K562 (cell line): ENCODE measurements at regions not wholly inside any gene's neighbourhood (a gene's known extent, or its start where the extent isn't known, plus 50 kb on each side); places are given as distances from the start of the nearest gene placed in this dataset.

ENCODE experiments used
- ATAC-seq: fragments of 200-7000 bp; cut with Tn5 transposase; 3 replicates; pipeline ENCODE4 v1.9.1; 2020; ENCODE audit warnings: moderate library complexity
- BruUV-seq: library from RNA; stranded (reverse); fragments of 400-500 nt; replicated peaks from 2 replicates; lab custom pipeline; 2021; lab: Mats Ljungman, UMichigan
- CTCF ChIA-PET: fragments of 300-600 bp; formaldehyde crosslinking; extraction: SDS; loops from one replicate; lab custom pipeline; 2021; ENCODE audit warnings: low intra/inter-chr PET ratio; lab: Yijun Ruan, JAX
- POLR2A ChIA-PET: fragments of 300-600, 350-650 bp; sonication (Branson Sonifier 250); formaldehyde crosslinking; extraction: SDS; loops from one replicate; lab custom pipeline; 2021; ENCODE audit warnings: antibody characterized with exemption, inconsistent platforms; lab: Yijun Ruan, JAX
- DNase-seq, 4 experiments: peaks; one replicate each; pipeline versions ENCODE4 v3.0.0 to v3.0.0-alpha.2; 2011 to 2018; ENCODE audit warnings: low spot score in 3 of 4, mixed read lengths in 3 of 4; ENCODE audit errors: extremely low read depth in 1 of 4
- FAIRE-seq: peaks from 2 replicates; lab custom pipeline; 2011; peaks lifted over from hg19 to GRCh38; lab: Jason Lieb, UNC
- H2AFZ ChIP-seq: 2 replicates; pipeline ENCODE4 v1.6.0; 2011; ENCODE audit warnings: low read depth, low read length, control low read depth, inconsistent platforms
- H3K27ac ChIP-seq: fragments of 200-600 bp; 3 replicates; pipeline ENCODE4 v1.8.0; 2011; ENCODE audit warnings: low read depth, mild to moderate bottlenecking, control low read depth, inconsistent platforms, low read length, moderate library complexity, mixed read lengths; ENCODE audit errors: extremely low read depth
- H3K27me3 ChIP-seq, 2 experiments: fragments of 300-600 bp in 1 of 2; 2 replicates in 1 of 2; 3 replicates in 1 of 2; pipeline versions ENCODE4 v1.6.0 to v1.8.0; 2011; ENCODE audit warnings: inconsistent platforms in 2 of 2, low read length in 2 of 2, mild to moderate bottlenecking in 1 of 2, mixed read lengths in 1 of 2, moderate library complexity in 1 of 2; ENCODE audit not compliant: control insufficient read depth in 2 of 2, insufficient read depth in 2 of 2
- H3K36me3 ChIP-seq: fragments of 300-600 bp; 3 replicates; pipeline ENCODE4 v1.8.0; 2011; ENCODE audit warnings: mild to moderate bottlenecking, low read length, inconsistent platforms; ENCODE audit not compliant: control insufficient read depth, insufficient read depth
- H3K4me1 ChIP-seq, 2 experiments: fragments of 200-600 bp in 1 of 2; replicated peaks in 1 of 2; 2 replicates in 1 of 2; 3 replicates in 1 of 2; pipeline versions ENCODE4 v1.5.1 to v1.8.0; 2011; ENCODE audit warnings: inconsistent platforms in 2 of 2, low read length in 2 of 2, mild to moderate bottlenecking in 1 of 2, mixed read lengths in 1 of 2, moderate library complexity in 1 of 2; ENCODE audit not compliant: control insufficient read depth in 2 of 2, insufficient read depth in 2 of 2
- H3K4me2 ChIP-seq: 2 replicates; pipeline ENCODE4 v1.6.1; 2011; ENCODE audit warnings: low read length, control low read depth, inconsistent platforms, mixed read lengths; ENCODE audit not compliant: insufficient read depth
- H3K4me3 ChIP-seq: fragments of 200-600 bp; sonication (generic), shearing (Covaris generic); 2 replicates; pipeline ENCODE4 v1.5.1; 2016; ENCODE audit warnings: control low read depth, inconsistent platforms
- H3K79me2 ChIP-seq: fragments of 200-600 bp; 3 replicates; pipeline ENCODE4 v1.8.0; 2011; ENCODE audit warnings: low read length, inconsistent platforms; ENCODE audit not compliant: control insufficient read depth, insufficient read depth
- H3K9ac ChIP-seq, 2 experiments: 2 replicates each; pipeline versions ENCODE4 v1.6.0 to v1.6.1; 2011; ENCODE audit warnings: low read depth in 2 of 2, low read length in 2 of 2, control low read depth in 1 of 2, inconsistent platforms in 1 of 2, mild to moderate bottlenecking in 1 of 2, mixed read lengths in 1 of 2; ENCODE audit not compliant: insufficient read depth in 1 of 2
- H3K9me1 ChIP-seq: one replicate; pipeline ENCODE4 v1.6.0; 2011; ENCODE audit warnings: inconsistent platforms, mild to moderate bottlenecking, low read length, moderate library complexity; ENCODE audit not compliant: control insufficient read depth, insufficient read depth
- H3K9me3 ChIP-seq: replicated peaks from 2 replicates; pipeline ENCODE4 v1.5.1; 2011; ENCODE audit warnings: low read depth, low read length, inconsistent platforms; ENCODE audit not compliant: control insufficient read depth, insufficient read depth
- H4K20me1 ChIP-seq: replicated peaks from 2 replicates; pipeline ENCODE4 v1.6.1; 2011; ENCODE audit warnings: low read length, inconsistent platforms, mixed read lengths; ENCODE audit not compliant: control insufficient read depth, insufficient read depth
- BRF1 ChIP-seq: IDR thresholded peaks from 3 replicates; pipeline ENCODE4 v1.6.1; 2011; ENCODE audit warnings: borderline replicate concordance, mild to moderate bottlenecking; ENCODE audit not compliant: insufficient read length; ENCODE audit errors: extremely low read depth
- CXXC5 ChIP-seq: fragments of 250-450 bp; sonication (Bioruptor Pico); IDR thresholded peaks from 2 replicates; pipeline ENCODE4 v1.8.0; 2022; ENCODE audit warnings: inconsistent platforms, mild to moderate bottlenecking, moderate library complexity
- EP400 ChIP-seq: fragments of 450-650 bp; IDR thresholded peaks from 2 replicates; pipeline ENCODE4 v1.6.1; 2017; ENCODE audit warnings: antibody characterized with exemption, mild to moderate bottlenecking, moderate library complexity
- ETV1 ChIP-seq: fragments of 450-650 bp; conservative IDR thresholded peaks from 2 replicates; pipeline ENCODE4 v1.6.1; 2016; ENCODE audit warnings: missing genetic modification characterization, control low read depth, low read depth, missing compliant biosample characterization
- GABPB1 ChIP-seq: sonication (generic); formaldehyde crosslinking; IDR thresholded peaks from 2 replicates; pipeline ENCODE4 v1.8.0; 2022; ENCODE audit warnings: mild to moderate bottlenecking, missing genetic modification reagents
- KDM2B ChIP-seq: fragments of 250-450 bp; sonication (Bioruptor Pico); IDR thresholded peaks from 2 replicates; pipeline ENCODE4 v1.8.0; 2021; ENCODE audit warnings: mild to moderate bottlenecking, moderate library complexity
- MEF2A ChIP-seq: IDR thresholded peaks from 2 replicates; pipeline ENCODE4 v1.6.1; 2011; ENCODE audit warnings: low read depth, mild to moderate bottlenecking, low read length, moderate library complexity; ENCODE audit not compliant: control insufficient read depth
- OTX1 ChIP-seq: fragments of 450-650 bp; formaldehyde crosslinking; IDR thresholded peaks from 2 replicates; pipeline ENCODE4 v1.4.0; 2022; ENCODE audit warnings: mild to moderate bottlenecking
- PTBP1 ChIP-seq: fragments of 200-400 bp; formaldehyde crosslinking; IDR thresholded peaks from 2 replicates; pipeline ENCODE4 v1.6.1; 2017; ENCODE audit warnings: low read depth, low read length
- U2AF2 ChIP-seq: fragments of 200-400 bp; formaldehyde crosslinking; optimal IDR thresholded peaks from 2 replicates; pipeline ENCODE3; 2017; ENCODE audit warnings: low read depth, mild to moderate bottlenecking, low read length
- YBX1 ChIP-seq: fragments of 450-650 bp; IDR thresholded peaks from 2 replicates; pipeline ENCODE4 v1.7.1; 2016; ENCODE audit warnings: mild to moderate bottlenecking
- YY1 ChIP-seq, 3 experiments: IDR thresholded peaks; 2 replicates each; pipeline ENCODE4 v1.6.1; 2011; ENCODE audit warnings: low read length in 2 of 3, mild to moderate bottlenecking in 2 of 3, moderate library complexity in 2 of 3, borderline replicate concordance in 1 of 3, control low read depth in 1 of 3, low read depth in 1 of 3; ENCODE audit not compliant: insufficient read depth in 3 of 3, insufficient replicate concordance in 2 of 3, control insufficient read depth in 1 of 3, insufficient read length in 1 of 3; ENCODE audit errors: extremely low read depth in 1 of 3
- ZKSCAN8 ChIP-seq: fragments of 200-800 bp; sonication (Bioruptor generic); IDR thresholded peaks from 2 replicates; pipeline ENCODE4 v1.6.1; 2016; ENCODE audit warnings: missing genetic modification characterization, missing compliant biosample characterization
- ZNF24 ChIP-seq: fragments of 450-650 bp; IDR thresholded peaks from 2 replicates; pipeline ENCODE4 v1.6.1; 2016
- ZNF696 ChIP-seq: fragments of 250-450 bp; sonication (Bioruptor Pico); conservative IDR thresholded peaks from 2 replicates; pipeline ENCODE4 v1.4.0; 2020; ENCODE audit warnings: mild to moderate bottlenecking, moderate library complexity
- WGBS: fragments of 100-300 bp; shearing (Covaris generic); methylation state at CpG from one replicate; pipeline ENCODE4 v1.1.6; 2016; ENCODE audit warnings: low coverage, mixed read lengths; ENCODE audit not compliant: insufficient coverage; ENCODE audit errors: missing lambda C conversion rate; 5-methylcytosine and 5-hydroxymethylcytosine counted together
- in situ Hi-C: fragments of 300-500 bp; cut with MboI; formaldehyde crosslinking; loops from 4 replicates; pipeline ENCODE4 v1.15.0; 2018; ENCODE audit warnings: inconsistent platforms, mixed read lengths
- intact Hi-C: fragments of 100-400 bp; cut with micrococcal nuclease; formaldehyde crosslinking; loops from 2 replicates; pipeline ENCODE4 v1.14.2; 2022
- TF ChIP-seq, protein P1 (sequence below): IDR thresholded peaks from 2 replicates; pipeline ENCODE4 v1.6.1; 2014; ENCODE audit warnings: antibody characterized with exemption
- TF ChIP-seq, protein P2 (sequence below): IDR thresholded peaks from 3 replicates; pipeline ENCODE4 v1.6.1; 2011; ENCODE audit warnings: borderline replicate concordance, mild to moderate bottlenecking; ENCODE audit not compliant: insufficient read length, insufficient read depth
- TF ChIP-seq, protein P3 (sequence below): sonication (generic); formaldehyde crosslinking; IDR thresholded peaks from 2 replicates; pipeline ENCODE4 v1.8.0; 2022; ENCODE audit warnings: missing genetic modification reagents, mild to moderate bottlenecking, borderline replicate concordance

DNA sequence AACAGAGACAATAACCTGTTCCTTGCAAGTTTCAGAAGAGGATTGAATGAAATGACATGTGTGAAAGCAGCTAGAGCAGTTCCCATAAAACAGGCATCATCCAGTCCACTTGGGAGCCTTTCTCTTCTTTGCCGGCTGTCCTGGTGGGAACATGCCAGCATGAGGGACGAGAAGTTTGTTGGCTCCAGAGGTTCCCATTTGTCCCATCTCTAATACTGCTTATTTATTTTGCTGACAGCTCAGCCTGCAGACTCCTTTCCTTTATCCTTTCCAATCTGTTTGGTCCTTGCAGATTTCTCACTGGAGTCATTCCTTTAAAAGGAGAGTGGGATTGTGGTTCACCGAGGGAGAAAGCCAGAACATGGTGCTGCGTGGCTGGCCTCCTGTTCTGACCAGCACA is 321.5 kb upstream of the CLINT1 start (continued):
- TF ChIP-seq, protein P1, sequence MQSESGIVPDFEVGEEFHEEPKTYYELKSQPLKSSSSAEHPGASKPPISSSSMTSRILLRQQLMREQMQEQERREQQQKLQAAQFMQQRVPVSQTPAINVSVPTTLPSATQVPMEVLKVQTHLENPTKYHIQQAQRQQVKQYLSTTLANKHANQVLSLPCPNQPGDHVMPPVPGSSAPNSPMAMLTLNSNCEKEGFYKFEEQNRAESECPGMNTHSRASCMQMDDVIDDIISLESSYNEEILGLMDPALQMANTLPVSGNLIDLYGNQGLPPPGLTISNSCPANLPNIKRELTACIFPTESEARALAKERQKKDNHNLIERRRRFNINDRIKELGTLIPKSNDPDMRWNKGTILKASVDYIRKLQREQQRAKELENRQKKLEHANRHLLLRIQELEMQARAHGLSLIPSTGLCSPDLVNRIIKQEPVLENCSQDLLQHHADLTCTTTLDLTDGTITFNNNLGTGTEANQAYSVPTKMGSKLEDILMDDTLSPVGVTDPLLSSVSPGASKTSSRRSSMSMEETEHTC, result no peak
- TF ChIP-seq GABPB1 (no peak), YY1 (IDR thresholded peaks at IDR 0.05; ENCODE audit: borderline replicate concordance in 1 of 3, control insufficient read depth in 1 of 3, extremely low read depth in 1 of 3, insufficient read depth in 3 of 3, insufficient read length in 1 of 3, insufficient replicate concordance in 2 of 3, low read depth in 1 of 3, low read length in 2 of 3) (no peak), EP400 (no peak), YBX1 (no peak), ZKSCAN8 (CRISPR knock-in tag) (no peak)

DNA sequence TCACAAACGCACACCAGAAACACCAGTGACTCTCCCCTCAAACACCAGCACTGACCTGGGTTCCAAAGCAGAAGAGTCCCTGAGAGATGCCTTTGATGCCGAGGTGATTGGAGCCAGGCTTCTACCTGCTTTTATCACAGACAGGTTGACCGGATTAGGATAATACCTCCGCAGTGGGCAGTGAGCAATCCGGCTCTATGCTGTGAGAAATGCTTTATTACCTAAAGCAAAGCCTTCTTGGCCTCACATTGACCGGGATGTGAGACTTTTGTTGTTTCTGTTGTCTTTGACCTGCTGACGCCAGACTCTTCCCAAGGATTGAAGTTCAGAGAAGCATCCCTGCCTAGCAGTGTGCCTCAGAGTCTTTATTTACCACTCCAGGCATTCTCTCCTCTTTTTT is 320.3 kb upstream of the CLINT1 start:
- DNase-seq (no peak), ATAC-seq (no peak), FAIRE-seq (no peak)
- no peak overlapping the region for H3K4me3 ChIP-seq
- no peaks in the 10 kb centered on the region for H3K36me3 ChIP-seq
- no peaks in the 10 kb centered on the region for H3K4me1 ChIP-seq
- no peak overlapping the region for H3K9ac ChIP-seq
- 0% methylated on average over 7 of the region's 7 CpGs for WGBS
- no peaks in the 10 kb centered on the region for H3K9me3 ChIP-seq
- POLR2A ChIA-PET, result no interaction called here
- no peak overlapping the region for H2AFZ ChIP-seq
- no peaks in the 10 kb centered on the region for H4K20me1 ChIP-seq
- in situ Hi-C loops, result loop anchor here (10.0 kb wide), 2 partner anchors 926 to 956 kb away; no protein-coding TSS in a partner anchor
- TF ChIP-seq MEF2A (no peak), ZNF24 (no peak), CXXC5 (no peak), ZNF696 (CRISPR knock-in tag) (no peak), ETV1 (no peak), OTX1 (CRISPR knock-in tag) (no peak), PTBP1 (no peak), U2AF2 (no peak), KDM2B (CRISPR knock-in tag) (no peak), BRF1 (no peak)
- TF ChIP-seq, protein P2, sequence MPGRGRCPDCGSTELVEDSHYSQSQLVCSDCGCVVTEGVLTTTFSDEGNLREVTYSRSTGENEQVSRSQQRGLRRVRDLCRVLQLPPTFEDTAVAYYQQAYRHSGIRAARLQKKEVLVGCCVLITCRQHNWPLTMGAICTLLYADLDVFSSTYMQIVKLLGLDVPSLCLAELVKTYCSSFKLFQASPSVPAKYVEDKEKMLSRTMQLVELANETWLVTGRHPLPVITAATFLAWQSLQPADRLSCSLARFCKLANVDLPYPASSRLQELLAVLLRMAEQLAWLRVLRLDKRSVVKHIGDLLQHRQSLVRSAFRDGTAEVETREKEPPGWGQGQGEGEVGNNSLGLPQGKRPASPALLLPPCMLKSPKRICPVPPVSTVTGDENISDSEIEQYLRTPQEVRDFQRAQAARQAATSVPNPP, result no peak
- TF ChIP-seq, protein P3, sequence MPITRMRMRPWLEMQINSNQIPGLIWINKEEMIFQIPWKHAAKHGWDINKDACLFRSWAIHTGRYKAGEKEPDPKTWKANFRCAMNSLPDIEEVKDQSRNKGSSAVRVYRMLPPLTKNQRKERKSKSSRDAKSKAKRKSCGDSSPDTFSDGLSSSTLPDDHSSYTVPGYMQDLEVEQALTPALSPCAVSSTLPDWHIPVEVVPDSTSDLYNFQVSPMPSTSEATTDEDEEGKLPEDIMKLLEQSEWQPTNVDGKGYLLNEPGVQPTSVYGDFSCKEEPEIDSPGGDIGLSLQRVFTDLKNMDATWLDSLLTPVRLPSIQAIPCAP (CRISPR knock-in tag), result no peak
- H3K27me3 ChIP-seq, result no peaks in the 10 kb centered on the region
- no TSS peak for BruUV-seq
- no peaks in the 10 kb centered on the region for H3K79me2 ChIP-seq
- H3K27ac ChIP-seq, result no peak overlapping the region
- no peak overlapping the region for H3K4me2 ChIP-seq
- intact Hi-C loops, result loop anchor here (10.0 kb wide), 1 partner anchor 596 kb away; no protein-coding TSS in a partner anchor
- H3K9me1 ChIP-seq, result no peaks in the 10 kb centered on the region
- CTCF ChIA-PET, result no interaction called here
